NCI-H1436 (cell line): ENCODE measurements at regions not wholly inside any gene's neighbourhood (a gene's known extent, or its start where the extent isn't known, plus 50 kb on each side); places are given as distances from the start of the nearest gene placed in this dataset.
"Not testable (repeated sequence)": the region's sequence is repeated elsewhere in the genome, so short reads cannot be mapped to it uniquely, and the experiment has no call there.

Source experiments
- DNase-seq: peaks from one replicate; lab custom pipeline; 2025; lab: John Stamatoyannopoulos, UW

GRCh38 chr22:44575381-44576268 lies 77.6 kb upstream of the RTL6 start:
- DNase-seq, result no peak

- no peak for DNase-seq
Observed at GRCh38 chr22:44574640-44575380, 76.8 kb upstream of the RTL6 start.

GRCh38 chr22:44574057-44574639 lies 76.1 kb upstream of the RTL6 start:
- no peak for DNase-seq

GRCh38 chr22:44573451-44573850 lies 75.4 kb upstream of the RTL6 start:
- no peak for DNase-seq

- DNase-seq, result no peak
Observed at GRCh38 chr22:44572414-44573207, 74.6 kb upstream of the RTL6 start.

DNA sequence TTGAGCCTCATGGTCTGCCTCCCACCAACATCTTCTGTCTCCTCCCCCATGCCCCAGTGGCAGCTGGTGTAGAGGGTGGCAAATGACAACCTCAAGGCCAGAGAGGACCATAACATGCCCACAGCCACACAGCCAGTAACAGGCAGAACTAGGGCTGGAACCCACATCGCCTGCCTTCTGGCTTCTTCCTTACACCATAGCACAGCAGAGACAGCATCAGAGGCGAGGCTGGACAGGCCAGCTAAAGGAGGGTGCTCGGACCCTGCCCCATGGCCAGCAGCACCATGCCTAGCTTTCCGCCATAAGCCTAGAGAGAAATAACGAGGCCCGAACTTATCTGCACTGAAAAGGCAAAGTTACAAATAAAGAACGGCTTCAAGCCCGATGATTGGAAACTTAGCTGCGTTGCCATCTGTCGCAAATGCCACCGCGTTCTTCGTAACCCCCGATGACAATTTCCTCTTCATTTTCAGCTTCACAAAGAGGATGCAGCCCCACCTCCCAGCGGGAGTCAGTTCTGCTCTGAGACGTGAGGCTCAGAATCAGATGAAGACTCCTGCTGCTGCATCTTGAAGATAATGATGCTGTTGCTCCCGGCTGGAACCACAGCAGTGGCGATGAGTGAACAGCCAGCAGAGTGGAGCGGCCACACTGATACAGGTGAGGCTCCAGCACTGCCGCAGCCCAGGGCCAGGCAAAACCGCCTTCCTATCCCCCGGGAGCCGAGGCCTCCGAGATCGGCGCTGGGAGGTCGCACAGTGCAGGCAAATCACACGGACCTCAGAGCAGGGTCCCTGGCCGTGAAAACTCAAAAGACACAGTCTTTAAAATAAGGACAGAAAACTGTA lies 73.8 kb upstream of the RTL6 start:
- no peak for DNase-seq

DNA sequence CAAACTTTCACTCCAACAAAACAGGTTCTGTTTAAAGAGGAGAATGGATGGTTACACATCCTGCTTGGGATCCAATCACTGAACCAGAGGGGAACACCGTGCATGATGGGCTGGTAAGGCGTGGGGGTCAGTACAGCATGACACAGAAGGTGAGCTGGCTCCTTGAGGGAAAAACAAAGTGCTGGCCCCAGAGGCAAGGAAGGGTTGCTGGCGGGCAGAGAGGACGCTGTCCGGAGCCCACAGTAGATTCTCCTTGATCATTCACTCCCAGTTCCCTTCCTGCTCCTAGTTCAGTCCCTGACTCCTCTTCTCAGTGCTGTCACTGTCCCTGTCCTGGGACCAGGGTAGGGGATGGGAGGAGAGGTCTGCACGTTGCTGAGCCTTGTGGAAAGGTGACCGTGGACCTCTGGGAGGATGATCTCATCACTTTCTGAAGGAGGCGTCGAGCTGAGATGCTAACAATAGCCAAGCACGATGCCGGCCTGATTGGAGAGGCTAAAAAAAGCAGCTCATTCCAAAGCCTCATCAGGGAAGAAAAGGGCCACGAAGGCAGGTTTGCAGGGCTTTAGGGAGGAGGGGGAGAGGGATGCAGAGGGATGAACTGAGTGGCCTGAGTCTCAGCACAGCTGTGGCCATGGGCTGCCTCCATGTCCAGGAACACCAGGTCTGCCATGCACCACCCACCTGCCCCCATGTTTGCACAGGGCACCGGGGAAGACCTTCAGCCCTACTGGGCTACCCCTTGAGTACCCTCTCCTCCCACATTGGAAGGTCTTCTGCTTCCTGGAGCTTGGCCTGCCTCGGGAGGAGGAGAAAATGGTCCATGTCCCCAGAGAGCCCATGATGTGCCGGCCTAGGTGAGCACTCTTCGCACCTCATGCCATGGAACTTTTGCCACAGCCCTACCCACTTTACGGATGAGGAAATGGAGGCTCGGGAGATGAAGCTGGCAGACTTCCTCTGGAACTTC lies 72.7 kb upstream of the RTL6 start:
- DNase-seq, result no peak

DNA sequence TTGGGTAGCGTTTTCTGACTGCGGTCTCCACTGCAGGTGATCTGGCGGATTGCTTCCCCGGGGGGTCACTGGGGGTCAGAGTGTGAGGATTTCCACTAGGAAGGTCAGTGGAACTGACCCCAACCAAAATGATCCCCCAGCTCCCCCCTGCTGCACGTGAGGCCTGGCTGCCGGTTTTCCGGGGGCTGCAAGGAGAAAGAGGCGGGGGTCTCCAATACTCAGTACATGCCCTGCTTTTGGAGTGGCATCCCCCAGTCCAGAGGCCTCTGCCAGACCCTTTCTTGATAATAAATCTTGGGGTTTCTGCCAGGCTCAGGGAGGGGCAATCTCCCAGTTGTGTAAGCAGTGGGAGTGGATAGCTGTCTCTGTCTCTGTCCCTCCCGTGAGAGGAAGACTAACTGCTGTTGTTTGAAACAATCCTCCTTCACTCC lies 71.5 kb upstream of the RTL6 start:
- no peak for DNase-seq

DNA sequence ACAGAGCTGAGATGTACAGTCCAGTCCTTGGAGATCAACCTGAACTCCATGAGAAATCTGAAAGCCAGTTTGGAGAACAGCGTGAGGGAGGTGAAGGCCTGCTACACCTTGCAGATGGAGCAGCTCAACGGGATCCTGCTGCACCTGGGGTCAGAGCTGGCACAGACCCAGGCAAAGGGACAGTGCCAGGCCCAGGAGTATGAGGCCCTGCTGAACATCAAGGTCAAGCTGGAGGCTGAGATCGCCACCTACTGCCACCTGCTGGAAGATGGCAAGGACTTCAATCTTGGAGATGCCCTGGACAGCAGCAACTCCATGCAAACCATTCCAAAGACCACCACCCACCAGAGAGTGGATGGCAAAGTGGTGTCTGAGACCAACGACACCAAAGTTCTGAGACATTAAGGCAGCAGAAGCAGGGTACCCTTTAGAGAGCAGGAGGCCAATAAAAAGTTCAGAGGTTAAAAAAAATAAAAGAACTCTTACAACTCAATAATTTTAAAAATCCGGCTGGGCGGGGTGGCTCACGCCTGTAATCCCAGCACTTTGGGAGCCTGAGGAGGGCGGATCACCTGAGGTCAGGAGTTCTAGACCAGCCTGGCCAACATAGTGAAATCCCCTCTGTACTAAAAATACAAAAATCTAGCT lies 69.9 kb upstream of the RTL6 start:
- DNase-seq, result no peak

- DNase-seq, result not testable (repeated sequence)
Observed at GRCh38 chr22:44567378-44567841, 69.4 kb upstream of the RTL6 start.

DNA sequence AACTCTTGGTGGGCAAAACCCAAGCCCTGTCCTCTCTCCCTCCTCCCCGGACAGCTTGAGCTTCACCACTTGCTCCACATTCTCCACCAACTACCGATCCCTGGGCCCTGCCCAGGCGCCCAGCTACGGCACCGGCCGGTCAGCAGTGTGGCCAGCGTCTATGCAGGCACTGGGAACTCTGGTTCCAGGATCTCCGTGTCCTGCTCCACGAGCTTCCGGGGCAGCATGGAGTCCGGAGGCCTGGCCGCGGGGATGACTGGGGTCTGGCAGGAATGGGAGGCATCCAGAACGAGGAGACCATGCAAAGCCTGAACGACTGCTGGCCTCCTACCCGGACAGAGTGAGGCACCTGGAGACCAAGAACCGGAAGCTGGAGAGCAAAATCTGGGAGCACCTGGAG lies 68.9 kb upstream of the RTL6 start:
- DNase-seq, result no peak

GRCh38 chr22:44562651-44563050 lies 64.6 kb upstream of the RTL6 start:
- DNase-seq, result not testable (repeated sequence)

DNA sequence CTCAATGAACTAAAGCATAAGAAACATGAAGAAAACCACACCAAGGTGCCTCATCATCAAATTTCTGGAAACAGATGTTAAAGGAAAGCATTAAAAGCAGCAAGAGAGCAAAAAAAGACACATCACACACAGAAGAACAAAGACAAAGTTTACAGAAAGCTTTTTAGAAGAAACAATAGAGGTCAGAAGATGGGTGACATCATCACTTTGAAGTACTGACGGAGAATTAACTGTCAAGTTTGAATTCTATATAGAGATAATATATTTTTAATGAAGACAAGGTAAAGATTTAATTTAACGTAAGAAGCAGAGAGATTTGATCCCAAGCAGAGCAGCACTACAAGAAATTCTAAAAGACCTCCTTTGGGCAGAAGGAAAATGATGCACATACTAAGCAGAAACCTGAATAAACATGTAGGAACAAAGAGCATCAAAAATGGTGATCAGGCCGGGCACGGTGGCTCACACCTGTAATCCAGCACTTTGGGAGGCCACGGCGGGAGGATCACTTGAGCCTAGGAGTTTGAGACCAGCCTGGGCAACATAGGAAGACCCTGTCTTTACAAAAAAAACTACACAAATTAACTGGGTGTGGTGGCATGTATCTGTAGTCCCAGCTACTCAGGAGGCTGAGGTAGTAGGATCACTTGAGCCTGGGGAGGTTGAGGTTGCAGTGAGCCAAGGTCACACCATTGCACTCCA lies 63.3 kb upstream of the RTL6 start:
- DNase-seq, result no peak

GRCh38 chr22:44558671-44559070 lies 60.6 kb upstream of the RTL6 start:
- not testable (repeated sequence) for DNase-seq

DNA sequence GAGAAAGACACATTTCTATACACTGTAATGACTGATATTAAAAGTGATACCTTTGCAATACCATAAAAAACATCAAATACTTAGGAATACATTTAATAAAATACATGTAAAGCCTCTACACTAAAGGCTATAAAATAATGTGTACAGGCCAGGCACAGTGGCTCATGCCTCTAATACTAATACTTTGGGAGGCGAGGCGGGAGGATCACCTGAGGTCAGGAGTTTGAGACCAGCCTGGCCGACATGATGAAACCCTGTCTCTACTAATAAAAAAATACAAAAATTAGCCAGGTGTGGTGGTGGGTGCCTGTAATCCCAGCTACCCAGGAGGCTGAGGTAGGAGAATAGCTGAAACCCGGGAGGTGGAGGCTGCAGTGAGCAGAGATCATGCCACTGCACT lies 59.8 kb upstream of the RTL6 start:
- not testable (repeated sequence) for DNase-seq

DNA sequence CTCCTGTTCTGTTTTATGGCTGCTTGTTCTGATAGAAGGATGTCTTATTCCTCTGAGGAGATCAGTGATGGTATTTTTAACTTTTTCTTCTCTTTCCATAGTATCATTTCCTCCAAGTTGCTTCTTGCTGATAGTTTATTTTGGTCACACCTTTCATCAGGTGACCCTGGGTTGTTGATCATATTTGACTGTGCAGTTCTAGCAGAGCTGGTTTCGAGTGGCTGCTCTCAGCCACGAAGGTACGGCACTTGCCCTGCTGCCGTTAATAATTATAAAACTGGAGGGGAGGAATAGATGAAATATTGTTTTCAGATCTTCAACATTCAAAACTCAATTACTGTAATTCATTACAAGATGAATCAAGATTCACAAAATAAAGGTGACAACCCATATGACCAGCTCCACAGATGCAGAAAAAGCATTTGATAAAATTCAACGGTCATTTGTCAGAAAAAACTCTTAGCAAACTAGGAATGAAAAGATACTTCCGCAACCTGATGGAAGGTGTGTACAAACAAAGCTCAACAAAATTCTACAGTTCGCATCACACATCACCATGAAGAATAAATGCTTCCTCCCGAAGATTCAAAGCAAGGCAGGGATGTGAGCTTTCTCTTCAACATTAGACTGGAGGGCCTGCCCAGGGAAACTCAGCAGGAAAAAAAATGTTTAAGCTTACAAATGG lies 59.2 kb upstream of the RTL6 start:
- no peak for DNase-seq

DNA sequence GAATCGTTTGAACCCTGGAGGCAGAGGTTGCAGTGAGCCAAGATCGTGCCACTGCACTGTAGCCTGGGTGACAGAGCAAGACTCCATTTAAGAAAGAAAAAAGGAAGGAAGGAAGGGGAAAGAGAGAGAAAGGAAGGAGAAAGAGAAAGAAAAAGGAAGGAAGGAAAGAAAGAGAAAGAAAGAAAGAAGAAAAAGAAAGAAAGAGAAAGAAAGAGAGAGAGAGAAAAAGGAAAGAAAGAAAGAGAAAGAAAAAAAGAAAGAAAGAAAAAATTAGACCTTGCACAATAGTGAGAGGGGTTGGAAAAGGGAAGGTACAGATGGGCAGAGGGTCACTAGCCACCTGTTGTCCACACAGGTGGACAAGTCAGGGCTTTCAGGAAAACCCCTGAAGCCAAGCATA lies 57.6 kb upstream of the RTL6 start:
- no peak for DNase-seq

DNA sequence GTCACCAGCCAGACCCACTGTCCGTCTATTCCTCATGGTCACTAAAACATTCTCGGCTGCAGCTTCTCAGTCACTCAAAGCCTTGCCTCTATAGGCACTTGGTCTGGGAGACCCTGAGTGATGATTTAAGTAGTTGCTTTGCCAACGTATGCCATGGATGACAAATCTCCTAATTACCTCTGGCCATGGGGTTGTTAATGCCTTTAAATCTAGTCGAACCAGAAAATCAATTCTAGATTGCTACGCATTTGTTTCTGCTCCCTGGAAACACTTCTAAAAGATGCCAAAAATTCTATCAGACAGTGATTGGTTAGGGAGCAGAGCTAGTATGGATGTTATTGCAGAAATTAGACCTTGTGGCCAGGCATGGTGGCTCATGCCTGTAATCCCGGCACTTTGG lies 57.0 kb upstream of the RTL6 start:
- no peak for DNase-seq
